H1 (cell line): ENCODE measurements at regions not wholly inside any gene's neighbourhood (a gene's known extent, or its start where the extent isn't known, plus 50 kb on each side); places are given as distances from the start of the nearest gene placed in this dataset.

Source experiments
- CTCF ChIA-PET: fragments of 300-600 bp; sonication (Branson Sonifier 250); formaldehyde crosslinking; loops from one replicate; lab custom pipeline; 2021; ENCODE audit not compliant: partially characterized antibody; lab: Charles Lee
- POLR2A ChIA-PET: fragments of 300-600 bp; sonication (Branson Sonifier 250); formaldehyde crosslinking; loops from one replicate; lab custom pipeline; 2021; ENCODE audit warnings: inconsistent platforms; ENCODE audit not compliant: partially characterized antibody; lab: Charles Lee
- DNase-seq, 2 experiments: peaks; one replicate each; pipeline versions ENCODE4 v3.0.0 to v3.0.0-alpha.2; 2010 to 2022; ENCODE audit warnings: low spot score in 2 of 2, low read depth in 1 of 2, mixed read lengths in 1 of 2
- FAIRE-seq: peaks from 2 replicates; lab custom pipeline; 2011; peaks lifted over from hg19 to GRCh38; lab: Jason Lieb, UNC
- H2AFZ ChIP-seq: 2 replicates; pipeline ENCODE4 v1.8.1; 2012; ENCODE audit warnings: low read length, inconsistent platforms
- H2AK5ac ChIP-seq: 2 replicates; pipeline ENCODE4 v1.6.1; 2013; ENCODE audit warnings: low read depth, low read length
- H2BK120ac ChIP-seq: replicated peaks from 2 replicates; pipeline ENCODE3; 2013; ENCODE audit warnings: low read depth, low read length, inconsistent platforms
- H2BK12ac ChIP-seq: 2 replicates; pipeline ENCODE4 v1.6.1; 2013; ENCODE audit warnings: low read depth, low read length
- H2BK15ac ChIP-seq: 2 replicates; pipeline ENCODE4 v1.6.1; 2013; ENCODE audit warnings: low read length
- H2BK20ac ChIP-seq: 2 replicates; pipeline ENCODE4 v1.6.1; 2013; ENCODE audit warnings: low read length
- H2BK5ac ChIP-seq: 2 replicates; pipeline ENCODE4 v1.6.1; 2013; ENCODE audit warnings: low read depth, low read length
- H3K14ac ChIP-seq: 2 replicates; pipeline ENCODE4 v1.6.1; 2013; ENCODE audit warnings: inconsistent platforms; ENCODE audit not compliant: insufficient read length
- H3K18ac ChIP-seq: 2 replicates; pipeline ENCODE4 v1.6.1; 2013; ENCODE audit warnings: low read length; ENCODE audit errors: extremely low read depth
- H3K23ac ChIP-seq: 2 replicates; pipeline ENCODE4 v1.6.1; 2013; ENCODE audit warnings: inconsistent platforms; ENCODE audit not compliant: insufficient read length
- H3K23me2 ChIP-seq: 2 replicates; pipeline ENCODE4 v1.6.1; 2013; ENCODE audit warnings: low read depth, low read length
- H3K27ac ChIP-seq: 2 replicates; pipeline ENCODE4 v1.6.1; 2011; ENCODE audit warnings: low read depth, low read length, inconsistent platforms
- H3K27me3 ChIP-seq, 4 experiments: replicated peaks in 1 of 4; 1 replicate in 1 of 4; 2 replicates in 3 of 4; pipeline versions ENCODE4 v1.6.1 to v1.8.1; 2011 to 2013; ENCODE audit warnings: low read length in 3 of 4, mild to moderate bottlenecking in 3 of 4, inconsistent platforms in 2 of 4, mixed read lengths in 2 of 4, moderate library complexity in 1 of 4; ENCODE audit not compliant: control insufficient read depth in 3 of 4, insufficient read depth in 3 of 4; ENCODE audit errors: extremely low read depth in 1 of 4
- H3K36me3 ChIP-seq, 4 experiments: 2 replicates each; pipeline versions ENCODE4 v1.6.1 to v1.8.1; 2011 to 2013; ENCODE audit warnings: mild to moderate bottlenecking in 4 of 4, low read length in 3 of 4, moderate library complexity in 2 of 4, control low read depth in 1 of 4, inconsistent platforms in 1 of 4; ENCODE audit not compliant: insufficient read depth in 4 of 4, control insufficient read depth in 2 of 4
- H3K4ac ChIP-seq: replicated peaks from 2 replicates; pipeline ENCODE3; 2013; ENCODE audit warnings: low read length, low read depth, mixed read lengths, inconsistent platforms; ENCODE audit not compliant: insufficient read length
- H3K4me1 ChIP-seq, 4 experiments: replicated peaks in 1 of 4; 1 replicate in 1 of 4; 2 replicates in 3 of 4; pipeline versions ENCODE4 v1.6.1 to v1.8.1; 2011 to 2013; ENCODE audit warnings: low read length in 3 of 4, inconsistent platforms in 2 of 4, mixed read lengths in 1 of 4; ENCODE audit not compliant: insufficient read depth in 4 of 4, control insufficient read depth in 3 of 4
- H3K4me2 ChIP-seq, 2 experiments: 2 replicates each; pipeline versions ENCODE4 v1.6.1 to v1.8.1; 2011 to 2013; ENCODE audit warnings: low read depth in 2 of 2, low read length in 2 of 2, control low read depth in 1 of 2, inconsistent platforms in 1 of 2, mild to moderate bottlenecking in 1 of 2; ENCODE audit not compliant: insufficient read depth in 1 of 2
- H3K4me3 ChIP-seq, 4 experiments: fragments of 200-600, 300-600 bp in 1 of 4; sonication (generic), shearing (Covaris generic), sonication (Bioruptor Twin) in 1 of 4; 2 replicates each; pipeline versions ENCODE4 v1.5.1 to v1.8.1; 2011 to 2016; ENCODE audit warnings: low read length in 4 of 4, low read depth in 3 of 4, control low read depth in 2 of 4, inconsistent platforms in 2 of 4, mild to moderate bottlenecking in 2 of 4, mixed read lengths in 1 of 4, moderate library complexity in 1 of 4; ENCODE audit not compliant: insufficient read depth in 2 of 4; ENCODE audit errors: extremely low read depth in 1 of 4
- H3K56ac ChIP-seq: replicated peaks from 2 replicates; pipeline ENCODE3; 2013; ENCODE audit warnings: low read depth, mild to moderate bottlenecking, mixed read lengths, low read length, inconsistent platforms; ENCODE audit not compliant: insufficient read length
- H3K79me1 ChIP-seq: 2 replicates; pipeline ENCODE4 v1.6.1; 2013; ENCODE audit warnings: low read depth, low read length, control low read depth
- H3K79me2 ChIP-seq, 2 experiments: 2 replicates each; pipeline versions ENCODE4 v1.6.1 to v1.8.1; 2012 to 2013; ENCODE audit warnings: low read length in 2 of 2, mild to moderate bottlenecking in 2 of 2, inconsistent platforms in 1 of 2; ENCODE audit not compliant: insufficient read depth in 2 of 2, control insufficient read depth in 1 of 2
- H3K9ac ChIP-seq, 4 experiments: replicated peaks in 1 of 4; 1 replicate in 1 of 4; 2 replicates in 3 of 4; pipeline versions ENCODE4 v1.6.1 to v1.8.1; 2011 to 2013; ENCODE audit warnings: low read depth in 3 of 4, low read length in 3 of 4, control low read depth in 2 of 4, mild to moderate bottlenecking in 2 of 4, moderate library complexity in 2 of 4, inconsistent platforms in 1 of 4; ENCODE audit errors: extremely low read depth in 1 of 4
- H3K9me3 ChIP-seq, 2 experiments: 2 replicates each; pipeline versions ENCODE4 v1.6.1 to v1.8.1; 2012 to 2013; ENCODE audit warnings: mild to moderate bottlenecking in 2 of 2, moderate library complexity in 2 of 2, control low read depth in 1 of 2, inconsistent platforms in 1 of 2, low read depth in 1 of 2, low read length in 1 of 2, mixed read lengths in 1 of 2; ENCODE audit not compliant: insufficient read depth in 2 of 2
- H4K20me1 ChIP-seq, 2 experiments: replicated peaks in 1 of 2; 2 replicates each; pipeline versions ENCODE3 to v1.8.1; 2011 to 2013; ENCODE audit warnings: inconsistent platforms in 2 of 2, low read length in 2 of 2, mild to moderate bottlenecking in 1 of 2; ENCODE audit not compliant: insufficient read depth in 2 of 2, control insufficient read depth in 1 of 2
- H4K5ac ChIP-seq: 2 replicates; pipeline ENCODE4 v1.6.1; 2013; ENCODE audit warnings: low read length, low read depth, mixed read lengths, inconsistent platforms; ENCODE audit not compliant: insufficient read length
- H4K8ac ChIP-seq: 2 replicates; pipeline ENCODE4 v1.8.0; 2013; ENCODE audit warnings: mild to moderate bottlenecking, moderate library complexity, low read length, inconsistent platforms; ENCODE audit not compliant: insufficient read depth; ENCODE audit errors: extremely low read depth
- H4K91ac ChIP-seq: replicated peaks from 2 replicates; pipeline ENCODE3; 2013; ENCODE audit warnings: low read length, mixed read lengths, inconsistent platforms; ENCODE audit not compliant: insufficient read length
- ATF2 ChIP-seq: IDR thresholded peaks from 2 replicates; pipeline ENCODE4 v1.6.1; 2012; ENCODE audit warnings: low read length, inconsistent platforms
- POLR2A ChIP-seq, 2 experiments: IDR thresholded peaks; 1 replicate in 1 of 2; 2 replicates in 1 of 2; pipeline ENCODE4 v1.6.1; 2011; ENCODE audit warnings: low read depth in 2 of 2, low read length in 2 of 2, mild to moderate bottlenecking in 2 of 2; ENCODE audit errors: control extremely low read depth in 1 of 2
- WGBS, 2 experiments: shearing (Covaris generic) in 1 of 2; methylation state at CpG; one replicate each; pipeline versions ENCODE4 v1.1.6 to v1.1.7; 2013 to 2015; ENCODE audit warnings: low lambda C conversion rate in 2 of 2, mixed read lengths in 2 of 2, inconsistent platforms in 1 of 2, low coverage in 1 of 2, missing lambda C conversion rate in 1 of 2; ENCODE audit not compliant: insufficient replicate concordance in 2 of 2, insufficient coverage in 1 of 2, insufficient read length in 1 of 2; ENCODE audit errors: extremely low coverage in 1 of 2, missing lambda C conversion rate in 1 of 2; 5-methylcytosine and 5-hydroxymethylcytosine counted together

DNA sequence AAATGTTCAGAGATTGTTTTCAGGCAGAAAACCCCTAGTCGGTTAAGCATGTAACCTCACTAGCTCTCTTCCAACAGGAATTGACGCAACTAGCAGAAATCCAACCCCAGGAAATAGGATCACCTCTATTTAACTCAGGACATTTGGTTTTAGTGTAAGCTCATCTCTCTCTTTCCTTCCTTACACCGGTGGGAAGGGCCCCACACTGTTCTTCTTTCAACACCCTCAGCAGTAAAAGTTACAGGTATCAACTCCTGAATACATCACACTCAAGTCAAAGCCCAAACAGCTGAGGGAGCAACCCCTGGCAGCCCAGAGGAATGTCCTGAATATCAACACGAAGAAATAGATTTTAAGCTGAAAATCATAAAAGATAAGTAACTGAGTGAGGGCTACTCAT lies 191.2 kb upstream of the KIF2B start:
- H3K23ac ChIP-seq, result no peak overlapping the region
- peak overlapping the region; percentile 18; the same call in 1 of the 2 replicates for H2BK20ac ChIP-seq
- no peaks in the 10 kb centered on the region for H4K20me1 ChIP-seq
- no peak overlapping the region for H3K27ac ChIP-seq
- no peak overlapping the region for H4K91ac ChIP-seq
- POLR2A ChIA-PET, result no interaction called here
- H3K27me3 ChIP-seq, result no peaks in the 10 kb centered on the region
- H3K9me3 ChIP-seq, result no peaks in the 10 kb centered on the region
- no peak overlapping the region for H3K14ac ChIP-seq
- CTCF ChIA-PET, result interaction anchor here (1.1 to 1.4 kb wide), 5 partner anchors 16 to 1260 kb away, joined by 3 to 6 read pairs (median 3); no protein-coding TSS in a partner anchor
- H3K18ac ChIP-seq, result no peak overlapping the region; the same call in 1 of the 2 replicates
- H2BK120ac ChIP-seq, result no peak overlapping the region
- H2BK15ac ChIP-seq, result no peak overlapping the region
- no peak overlapping the region for H3K4me3 ChIP-seq
- H2BK5ac ChIP-seq, result peak overlapping the region; percentile 74; the same call in 1 of the 2 replicates
- H3K4me2 ChIP-seq, result no peak overlapping the region; a peak in 1 of 4 replicates
- H4K5ac ChIP-seq, result no peak overlapping the region
- TF ChIP-seq ATF2 (no peak), POLR2A (IDR thresholded peaks at IDR 0.05; ENCODE audit: control extremely low read depth in 1 of 2, low read depth in 2 of 2, low read length in 2 of 2) (no peak)
- FAIRE-seq, result peak; percentile 32
- peaks cover 5 to 17% (median 12%) of the 10 kb centered on the region in 4 experiments; a peak in 6 of 7 replicates for H3K4me1 ChIP-seq
- no peak overlapping the region for H2BK12ac ChIP-seq
- H2AFZ ChIP-seq, result no peak overlapping the region
- H3K4ac ChIP-seq, result no peak overlapping the region
- H3K56ac ChIP-seq, result no peak overlapping the region
- H3K79me1 ChIP-seq, result no peaks in the 10 kb centered on the region
- H3K36me3 ChIP-seq, result no peaks in the 10 kb centered on the region
- no peaks in the 10 kb centered on the region for H3K23me2 ChIP-seq
- no peak for DNase-seq
- H4K8ac ChIP-seq, result no peak overlapping the region
- 54% methylated on average over 4 of the region's 4 CpGs; no CpG with 5 or more reads in 1 of the 2 experiments for WGBS, 2 experiments
- no peak overlapping the region for H3K9ac ChIP-seq
- no peaks in the 10 kb centered on the region for H3K79me2 ChIP-seq
- H2AK5ac ChIP-seq, result no peak overlapping the region
